Stomach (tissue), 4 donors: ENCODE measurements at regions not wholly inside any gene's neighbourhood (a gene's known extent, or its start where the extent isn't known, plus 50 kb on each side); places are given as distances from the start of the nearest gene placed in this dataset.

Experiments used
- CTCF ChIP-seq, 7 experiments: fragments of 450-650 bp in 4 of 7; fragments of 200-600 bp in 3 of 7; sonication (generic) in 3 of 7; IDR thresholded peaks; one replicate each; pipeline ENCODE4 v1.5.1; 2016 to 2019; ENCODE audit warnings: antibody characterized with exemption in 7 of 7, control low read depth in 2 of 7, mild to moderate bottlenecking in 1 of 7
- EP300 ChIP-seq: sonication (generic); formaldehyde crosslinking; IDR thresholded peaks from one replicate; pipeline ENCODE4 v1.6.1; 2017; ENCODE audit warnings: antibody characterized with exemption

GRCh38 chr16:31710134-31710533, 163.5 kb upstream of the ZNF267 start:
- TF ChIP-seq EP300 (no peak), CTCF (IDR thresholded peaks at IDR 0.05) (no peak)
